IPS-11a (cell line): ENCODE measurements at regions not wholly inside any gene's neighbourhood (a gene's known extent, or its start where the extent isn't known, plus 50 kb on each side); places are given as distances from the start of the nearest gene placed in this dataset.
"Not testable (repeated sequence)": the region's sequence is repeated elsewhere in the genome, so short reads cannot be mapped to it uniquely, and the experiment has no call there.

Experiments used
- H3K4me3 ChIP-seq: one replicate; pipeline ENCODE4 v1.5.1; 2013; ENCODE audit warnings: low read depth, low read length, control low read depth

GRCh38 chr6:114987281-114987680 is 644.5 kb upstream of the HS3ST5 start:
- no peak overlapping the region for H3K4me3 ChIP-seq

GRCh38 chr6:114955363-114955762 is 612.5 kb upstream of the HS3ST5 start:
- no peak overlapping the region for H3K4me3 ChIP-seq

- no peak overlapping the region for H3K4me3 ChIP-seq
Measured at GRCh38 chr6:114952229-114952628, 609.4 kb upstream of the HS3ST5 start.

GRCh38 chr6:114945392-114945791 is 602.6 kb upstream of the HS3ST5 start:
- H3K4me3 ChIP-seq: no peak overlapping the region

- H3K4me3 ChIP-seq: no peak overlapping the region
Measured at GRCh38 chr6:114941078-114941477, 598.3 kb upstream of the HS3ST5 start.

GRCh38 chr6:114940181-114940580 is 597.4 kb upstream of the HS3ST5 start:
- no peak overlapping the region for H3K4me3 ChIP-seq

GRCh38 chr6:114939630-114940029 is 596.8 kb upstream of the HS3ST5 start:
- no peak overlapping the region for H3K4me3 ChIP-seq

GRCh38 chr6:114936080-114936479 is 593.3 kb upstream of the HS3ST5 start:
- no peak overlapping the region for H3K4me3 ChIP-seq

GRCh38 chr6:114934079-114934478 is 591.3 kb upstream of the HS3ST5 start:
- H3K4me3 ChIP-seq: no peak overlapping the region

- not testable (repeated sequence) for H3K4me3 ChIP-seq
Measured at GRCh38 chr6:114928731-114929130, 585.9 kb upstream of the HS3ST5 start.

GRCh38 chr6:114906096-114906495 is 563.3 kb upstream of the HS3ST5 start:
- no peak overlapping the region for H3K4me3 ChIP-seq

- H3K4me3 ChIP-seq: no peak overlapping the region
Measured at GRCh38 chr6:114897536-114897935, 554.7 kb upstream of the HS3ST5 start.

GRCh38 chr6:114892211-114892610 is 549.4 kb upstream of the HS3ST5 start:
- no peak overlapping the region for H3K4me3 ChIP-seq

GRCh38 chr6:114888241-114888640 is 545.4 kb upstream of the HS3ST5 start:
- H3K4me3 ChIP-seq: no peak overlapping the region

- H3K4me3 ChIP-seq: no peak overlapping the region
Measured at GRCh38 chr6:114886670-114887436, 544.0 kb upstream of the HS3ST5 start.

- no peak overlapping the region for H3K4me3 ChIP-seq
Measured at GRCh38 chr6:114879693-114880092, 536.9 kb upstream of the HS3ST5 start.

- no peak overlapping the region for H3K4me3 ChIP-seq
Measured at GRCh38 chr6:114878091-114878490, 535.3 kb upstream of the HS3ST5 start.

- H3K4me3 ChIP-seq: no peak overlapping the region
Measured at GRCh38 chr6:114874410-114874809, 531.6 kb upstream of the HS3ST5 start.

GRCh38 chr6:114865506-114865905 is 522.7 kb upstream of the HS3ST5 start:
- H3K4me3 ChIP-seq: not testable (repeated sequence)

GRCh38 chr6:114863610-114864009 is 520.8 kb upstream of the HS3ST5 start:
- H3K4me3 ChIP-seq: no peak overlapping the region

GRCh38 chr6:114862819-114863218 is 520.0 kb upstream of the HS3ST5 start:
- H3K4me3 ChIP-seq: no peak overlapping the region

GRCh38 chr6:114862064-114862463 is 519.2 kb upstream of the HS3ST5 start:
- no peak overlapping the region for H3K4me3 ChIP-seq

- no peak overlapping the region for H3K4me3 ChIP-seq
Measured at GRCh38 chr6:114844359-114844758, 501.5 kb upstream of the HS3ST5 start.
